ENCODE measurements at regions not wholly inside any gene's neighbourhood (a gene's known extent, or its start where the extent isn't known, plus 50 kb on each side); places are given as distances from the start of the nearest gene placed in this dataset.

- no peaks in the 10 kb centered on the region for H3K27me3 ChIP-seq (ENCODE audit: control insufficient read depth, insufficient read depth, low read length)
- ChIA-PET CTCF (no interaction called here), POLR2A (no interaction called here)
- no peaks in the 10 kb centered on the region for H3K9me3 ChIP-seq (ENCODE audit: control insufficient read depth, insufficient read depth, low read length)
- DNase-seq (ENCODE audit: low read depth, low spot score) = no peak
- H3K4me3 ChIP-seq (ENCODE audit: low read depth, low read length) = no peak overlapping the region
- no peak overlapping the region for H3K27ac ChIP-seq (ENCODE audit: low read depth, low read length)
- TF ChIP-seq CTCF (IDR thresholded peaks at IDR 0.05; ENCODE audit: low read depth, low read length) = no peak
These were observed 546.6 kb upstream of the CDH2 start for GRCh38 chr18:28723506-28723905.

- ChIA-PET CTCF (no interaction called here), POLR2A (no interaction called here)
- Histone ChIP-seq H3K9me3 (ENCODE audit: control insufficient read depth, insufficient read depth, low read length) (no peaks in the 10 kb centered on the region), H3K27ac (ENCODE audit: low read depth, low read length) (no peak overlapping the region), H3K4me3 (ENCODE audit: low read depth, low read length) (no peak overlapping the region), H3K27me3 (ENCODE audit: control insufficient read depth, insufficient read depth, low read length) (no peaks in the 10 kb centered on the region)
- TF ChIP-seq CTCF (IDR thresholded peaks at IDR 0.05; ENCODE audit: low read depth, low read length) = no peak
- no peak for DNase-seq (ENCODE audit: low read depth, low spot score)
These were observed 541.8 kb upstream of the CDH2 start for GRCh38 chr18:28718696-28719095.

- CTCF ChIA-PET = no interaction called here
- POLR2A ChIA-PET = no interaction called here
- DNase-seq (ENCODE audit: low read depth, low spot score) = no peak
These were observed 539.4 kb upstream of the CDH2 start for GRCh38 chr18:28716338-28716737.

GRCh38 chr18:28715206-28715605, 538.3 kb upstream of the CDH2 start:
- H3K4me3 ChIP-seq (ENCODE audit: low read depth, low read length) = no peak overlapping the region

More at GRCh38 chr18:28716338-28716737, 539.4 kb upstream of the CDH2 start:
- no peak for TF ChIP-seq CTCF (IDR thresholded peaks at IDR 0.05; ENCODE audit: low read depth, low read length)
- H3K9me3 ChIP-seq (ENCODE audit: control insufficient read depth, insufficient read depth, low read length) = no peaks in the 10 kb centered on the region
- H3K4me3 ChIP-seq (ENCODE audit: low read depth, low read length) = no peak overlapping the region
- H3K27ac ChIP-seq (ENCODE audit: low read depth, low read length) = no peak overlapping the region
- H3K27me3 ChIP-seq (ENCODE audit: control insufficient read depth, insufficient read depth, low read length) = no peaks in the 10 kb centered on the region

GRCh38 chr18:28714498-28714897, 537.6 kb upstream of the CDH2 start:
- Histone ChIP-seq H3K4me3 (ENCODE audit: low read depth, low read length) (no peak overlapping the region), H3K27ac (ENCODE audit: low read depth, low read length) (no peak overlapping the region), H3K9me3 (ENCODE audit: control insufficient read depth, insufficient read depth, low read length) (no peaks in the 10 kb centered on the region), H3K27me3 (ENCODE audit: control insufficient read depth, insufficient read depth, low read length) (no peaks in the 10 kb centered on the region)
- POLR2A ChIA-PET = no interaction called here
- TF ChIP-seq CTCF (IDR thresholded peaks at IDR 0.05; ENCODE audit: low read depth, low read length) = no peak
- no peak for DNase-seq (ENCODE audit: low read depth, low spot score)
- CTCF ChIA-PET = no interaction called here

More at GRCh38 chr18:28715206-28715605, 538.3 kb upstream of the CDH2 start:
- DNase-seq (ENCODE audit: low read depth, low spot score) = no peak
- POLR2A ChIA-PET = no interaction called here
- CTCF ChIA-PET = no interaction called here
- no peak overlapping the region for H3K27ac ChIP-seq (ENCODE audit: low read depth, low read length)
- TF ChIP-seq CTCF (IDR thresholded peaks at IDR 0.05; ENCODE audit: low read depth, low read length) = no peak
- H3K27me3 ChIP-seq (ENCODE audit: control insufficient read depth, insufficient read depth, low read length) = no peaks in the 10 kb centered on the region
- H3K9me3 ChIP-seq (ENCODE audit: control insufficient read depth, insufficient read depth, low read length) = no peaks in the 10 kb centered on the region

Data from AG04450 (cell line).